Neural progenitor cell (in vitro differentiated cells): ENCODE measurements at regions not wholly inside any gene's neighbourhood (a gene's known extent, or its start where the extent isn't known, plus 50 kb on each side); places are given as distances from the start of the nearest gene placed in this dataset.
"Not testable (repeated sequence)": the region's sequence is repeated elsewhere in the genome, so short reads cannot be mapped to it uniquely, and the experiment has no call there.

Experiments used
- CTCF ChIP-seq: fragments of 200-600 bp; sonication (generic); IDR thresholded peaks from 2 replicates; pipeline ENCODE4 v1.5.1; 2017; ENCODE audit warnings: antibody characterized with exemption, mild to moderate bottlenecking
- EZH2 ChIP-seq: fragments of 200-600 bp; sonication (generic); IDR thresholded peaks from 2 replicates; pipeline ENCODE4 v1.6.1; 2017; ENCODE audit warnings: antibody characterized with exemption, mild to moderate bottlenecking, moderate library complexity
- EZH2phosphoT487 ChIP-seq: fragments of 200-600 bp; sonication (generic); IDR thresholded peaks from 2 replicates; pipeline ENCODE4 v1.6.1; 2017; ENCODE audit warnings: antibody characterized with exemption

- TF ChIP-seq EZH2, CTCF, EZH2phosphoT487: not testable (repeated sequence)
Measured at GRCh38 chr6:27796736-27797481, 115.3 kb downstream of the OR2B2 start.
